Activated CD4-positive, alpha-beta T cell treated with anti-CD3 and anti-CD28 coated beads, Interleukin-2, Interleukin-6, amounts not matched to agents 100 ng/mL and 50 ng/mL, durations not matched to agents 16 hours and 8 hours (primary cell): ENCODE measurements at regions not wholly inside any gene's neighbourhood (a gene's known extent, or its start where the extent isn't known, plus 50 kb on each side); places are given as distances from the start of the nearest gene placed in this dataset.
A peak's percentile ranks its signal among the peaks of the same experiment; 100 is the strongest.
"Not testable (repeated sequence)": the region's sequence is repeated elsewhere in the genome, so short reads cannot be mapped to it uniquely, and the experiment has no call there.

ENCODE experiments used
- DNase-seq: peaks from one replicate; pipeline ENCODE4 v3.0.0-alpha.2; 2020

GRCh38 chr6:11486959-11487358, 50.6 kb upstream of the TMEM170B start:
- no peak for DNase-seq

GRCh38 chr6:11486486-11486885, 51.1 kb upstream of the TMEM170B start:
- no peak for DNase-seq

DNA sequence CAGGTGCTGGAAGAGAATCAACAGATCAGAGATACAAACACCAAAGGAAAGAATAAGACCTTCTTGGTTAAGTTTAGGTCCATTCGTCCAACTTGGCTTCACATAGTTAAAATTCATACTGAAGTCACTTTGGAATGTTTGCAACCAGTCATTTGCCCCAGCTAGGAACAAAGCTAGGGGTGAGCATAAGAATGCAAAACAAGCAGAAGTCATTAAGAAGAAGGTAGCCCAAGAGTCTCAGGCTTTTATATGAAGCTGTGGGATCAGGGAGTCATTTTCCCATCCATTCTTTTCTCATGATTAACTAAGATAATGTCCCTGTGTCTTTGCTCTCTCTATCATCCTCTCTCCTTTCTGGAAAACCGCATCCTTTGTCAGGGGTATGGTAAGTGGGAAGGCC, 51.5 kb upstream of the TMEM170B start:
- no peak for DNase-seq

GRCh38 chr6:11485271-11485670, 52.3 kb upstream of the TMEM170B start:
- no peak for DNase-seq

DNA sequence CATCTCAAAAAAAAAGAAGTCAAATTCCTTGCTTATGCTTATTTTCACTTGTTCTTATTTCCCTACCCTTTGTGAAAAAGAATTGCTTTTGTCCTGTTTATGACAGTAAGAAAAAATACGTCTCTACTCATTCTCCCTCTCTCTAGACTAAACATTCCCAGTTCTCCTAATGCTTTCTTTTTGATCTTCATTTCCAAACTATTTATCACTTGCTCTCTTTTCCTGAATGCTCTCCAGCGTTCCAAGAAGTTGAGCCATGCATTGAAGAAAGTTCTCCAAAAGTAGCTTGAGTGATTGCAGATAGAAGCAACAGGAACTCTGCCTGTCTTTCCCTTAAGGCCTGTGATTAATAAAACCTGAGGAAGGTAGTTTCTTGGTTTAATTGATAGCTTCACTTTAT, 53.1 kb upstream of the TMEM170B start:
- DNase-seq = no peak

GRCh38 chr6:11482616-11483015, 54.9 kb upstream of the TMEM170B start:
- no peak for DNase-seq

DNA sequence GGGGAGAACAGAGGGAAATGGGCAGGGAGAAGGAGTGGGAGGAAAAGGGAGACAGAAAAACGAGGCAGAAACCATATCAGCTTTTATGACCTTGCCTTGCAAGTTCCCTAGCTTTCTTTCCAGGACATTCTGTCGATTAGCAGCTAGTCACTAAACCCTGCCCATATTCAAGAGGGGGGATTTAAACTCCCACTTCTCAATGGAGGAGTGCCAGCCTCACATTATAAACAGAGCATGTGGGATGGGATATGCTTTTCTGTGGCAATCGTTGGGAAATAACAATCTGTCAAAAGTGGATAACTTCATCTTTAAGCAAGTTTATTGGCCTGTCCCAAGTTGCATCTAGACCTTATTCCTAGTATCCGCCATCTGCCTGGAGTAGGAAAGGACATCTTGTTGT, 57.0 kb upstream of the TMEM170B start:
- no peak for DNase-seq

DNA sequence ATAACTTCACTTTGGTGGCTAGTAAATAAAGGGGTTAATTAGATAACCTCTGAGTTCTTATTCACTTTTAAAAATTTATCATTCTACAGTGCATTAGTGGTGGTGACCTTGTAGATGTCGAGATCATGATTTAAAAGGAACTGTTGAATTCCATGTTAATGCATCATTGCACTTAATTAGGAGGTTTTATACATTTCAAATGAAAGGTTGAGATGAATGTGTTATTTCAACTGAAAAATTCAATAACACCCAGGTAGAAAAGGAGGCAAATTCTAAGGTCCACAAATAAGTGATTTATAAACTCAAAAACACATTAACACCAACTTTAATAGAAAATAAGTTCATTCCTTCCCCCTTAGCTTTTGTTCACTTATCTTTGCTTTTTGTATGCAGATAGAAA, 58.3 kb upstream of the TMEM170B start:
- DNase-seq = no peak

- no peak for DNase-seq
Measured at GRCh38 chr6:11478586-11478985, 59.0 kb upstream of the TMEM170B start.

DNA sequence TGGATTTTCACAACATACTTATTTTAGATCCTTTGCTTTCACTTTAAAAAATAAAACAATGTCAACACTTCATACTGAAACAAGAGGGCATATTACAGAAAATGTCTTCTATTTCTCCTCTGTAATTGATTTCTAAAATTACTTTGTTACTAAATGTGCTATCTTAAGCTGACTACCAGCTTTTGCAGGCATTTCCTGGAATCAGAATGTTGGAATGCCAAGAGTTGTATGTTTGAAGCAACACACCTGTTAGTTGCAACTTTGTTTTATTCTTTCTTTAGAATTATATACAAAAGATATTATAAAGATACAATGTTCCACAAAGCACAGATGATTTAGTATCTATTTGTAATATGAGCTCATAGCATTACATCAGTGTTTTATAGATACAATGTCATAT, 62.5 kb upstream of the TMEM170B start:
- DNase-seq = no peak

DNA sequence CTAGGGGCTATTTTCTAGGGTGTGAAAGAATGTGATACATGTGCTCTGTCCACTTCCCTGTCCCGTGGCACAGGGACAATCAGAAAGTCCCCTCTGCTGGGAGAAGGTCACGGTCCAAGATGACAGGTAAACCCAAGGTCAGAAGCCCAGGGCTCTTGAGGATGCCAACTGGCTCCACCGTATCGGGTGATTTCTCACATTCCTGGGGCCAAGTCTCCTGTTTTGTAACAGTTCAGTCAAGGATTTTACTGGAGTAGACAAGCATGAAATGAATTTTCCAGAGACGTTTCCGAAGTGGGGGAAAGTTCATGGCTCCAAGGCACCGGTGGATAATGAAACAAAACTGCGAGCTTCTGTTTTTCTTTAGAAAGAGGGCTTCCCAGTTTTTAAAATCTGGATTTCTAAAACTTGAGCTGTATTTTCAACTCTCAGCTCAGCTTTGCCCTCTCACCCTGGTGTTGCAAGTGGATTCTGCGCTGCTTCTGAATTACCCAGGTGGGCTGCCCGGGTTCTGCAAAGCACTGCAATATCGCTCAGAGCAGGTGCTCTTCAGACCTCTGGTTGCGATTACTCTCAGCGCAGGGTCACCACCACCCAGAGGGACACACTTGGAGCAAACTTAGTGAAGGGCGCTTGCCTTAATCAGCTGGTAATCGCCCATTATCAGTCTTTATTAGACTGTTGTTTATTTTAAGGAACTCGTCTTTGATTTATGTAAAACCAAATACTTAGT, 64.4 kb upstream of the TMEM170B start:
- no peak for DNase-seq

DNA sequence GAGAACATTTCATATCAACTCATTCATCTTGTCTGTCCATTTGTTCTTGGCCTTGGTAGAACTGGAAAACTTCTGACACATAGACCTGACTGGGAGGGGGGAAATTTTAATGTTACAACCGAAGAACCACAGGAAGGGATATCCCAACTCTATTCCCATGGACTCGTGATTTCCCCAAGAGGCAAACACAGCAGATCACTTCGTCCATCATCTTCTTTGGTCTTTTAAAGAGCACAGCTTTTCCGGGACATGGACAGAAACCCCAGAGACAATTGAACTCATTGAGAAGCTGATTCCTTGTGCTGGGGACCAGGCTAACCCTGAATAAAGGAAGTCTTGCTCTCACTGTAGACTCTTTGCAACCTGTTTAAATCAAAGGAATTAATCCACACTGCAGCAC, 66.3 kb upstream of the TMEM170B start:
- DNase-seq = no peak

DNA sequence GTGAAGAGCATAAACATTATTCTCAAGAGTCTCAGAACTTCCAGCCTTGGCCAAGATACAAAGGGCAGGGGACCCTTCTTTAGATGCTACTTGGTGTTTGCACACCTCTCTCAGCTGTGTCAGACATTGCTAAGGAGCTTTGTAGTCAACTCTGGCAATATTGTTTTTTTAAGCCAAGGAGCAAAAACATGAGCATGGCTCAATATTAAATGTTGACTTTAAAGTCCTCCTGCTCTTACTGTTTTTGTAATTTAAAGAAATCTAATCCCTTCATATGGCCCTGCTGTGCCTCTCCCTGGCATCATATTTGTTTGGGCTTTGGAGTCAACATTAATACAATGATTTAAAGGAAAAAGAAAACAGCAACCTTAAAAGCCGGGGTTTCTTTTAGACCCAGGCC, 67.9 kb upstream of the TMEM170B start:
- no peak for DNase-seq

DNA sequence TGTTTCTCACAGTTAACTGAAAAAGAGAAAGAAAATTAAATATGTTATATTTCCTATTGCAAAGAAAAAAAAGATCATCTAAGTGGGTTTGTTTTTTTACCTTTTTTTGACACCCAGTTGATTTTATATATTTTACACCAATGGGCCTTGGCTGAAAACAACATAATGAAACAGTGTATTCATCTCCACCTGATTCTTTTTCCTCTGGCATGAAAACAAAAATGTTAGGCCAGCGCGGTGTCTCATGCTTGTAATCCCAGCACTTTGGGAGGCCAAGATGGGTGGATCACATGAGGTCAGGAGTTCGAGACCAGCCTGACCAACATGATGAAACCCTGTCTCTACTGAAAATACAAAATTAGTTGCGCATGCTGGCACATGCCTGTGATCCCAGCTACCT, 69.3 kb upstream of the TMEM170B start:
- DNase-seq = not testable (repeated sequence)

- DNase-seq = no peak
Measured at GRCh38 chr6:11467364-11467763, 70.2 kb upstream of the TMEM170B start.

- DNase-seq = no peak
Measured at GRCh38 chr6:11463398-11463780, 74.2 kb upstream of the TMEM170B start.

DNA sequence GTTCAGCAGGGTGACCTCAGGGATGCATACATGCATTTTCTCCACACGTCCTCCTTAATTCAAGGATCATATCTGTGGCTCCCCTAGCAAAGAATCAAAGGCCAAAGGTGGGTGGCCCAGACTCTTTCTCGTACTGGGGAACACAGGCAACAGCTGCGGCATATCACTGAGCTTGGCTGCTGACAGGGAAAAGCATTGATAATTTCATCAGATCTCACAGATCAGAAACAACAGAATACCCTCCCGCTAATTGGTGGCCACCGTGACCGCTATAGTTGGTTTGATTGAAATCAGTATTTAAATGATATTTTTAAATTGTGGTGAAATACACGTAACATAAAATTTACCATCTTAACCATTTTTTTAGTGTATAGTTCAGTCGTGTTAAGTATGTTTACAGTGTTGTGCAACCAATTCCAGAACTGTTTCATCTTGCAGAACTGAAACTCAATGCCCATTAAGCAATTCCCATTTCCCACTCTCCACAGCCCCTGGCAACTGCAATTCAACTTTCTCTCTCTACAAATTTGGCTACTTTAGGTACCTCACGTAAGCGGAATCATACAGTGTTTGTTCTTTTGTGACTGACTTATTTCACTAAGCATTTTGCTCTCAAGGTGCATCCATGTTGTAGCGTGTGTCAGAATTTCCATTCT, 74.7 kb upstream of the TMEM170B start:
- DNase-seq = no peak

GRCh38 chr6:11460837-11461661, 76.5 kb upstream of the TMEM170B start:
- peak; percentile 22 for DNase-seq

DNA sequence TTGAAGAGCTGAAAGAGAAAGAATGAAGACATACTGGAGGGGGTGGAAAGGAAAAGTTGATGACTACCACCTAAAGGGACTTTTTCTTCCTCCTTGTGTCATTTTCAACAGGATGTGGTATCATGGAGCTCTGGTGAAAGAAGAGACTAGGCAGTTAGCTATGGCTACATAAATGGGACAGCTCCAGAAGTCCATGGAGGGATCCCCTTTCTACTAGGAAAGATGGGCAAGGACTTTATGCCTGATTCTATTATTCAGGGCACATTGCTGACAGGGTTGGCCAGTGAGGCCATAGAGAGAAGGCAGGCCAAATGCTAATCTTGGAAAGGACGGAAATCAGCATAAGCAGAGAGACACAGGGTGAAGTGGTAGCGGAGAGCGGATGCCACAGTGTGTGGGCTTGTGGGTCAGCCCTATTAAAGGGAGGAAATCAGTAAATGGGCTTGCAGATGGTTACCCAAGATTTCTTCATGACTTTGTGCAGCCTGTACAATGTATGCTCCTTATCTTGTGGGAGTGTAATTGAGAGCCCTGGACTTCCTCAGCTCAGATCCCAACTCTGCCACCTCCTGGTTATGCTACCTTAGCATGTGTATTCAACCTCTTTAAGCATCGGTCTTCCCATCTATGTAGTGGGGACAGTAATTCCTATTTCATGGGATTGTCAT, 77.4 kb upstream of the TMEM170B start:
- peak; percentile 44 for DNase-seq

GRCh38 chr6:11459079-11459610, 78.4 kb upstream of the TMEM170B start:
- DNase-seq = peak; percentile 51

- DNase-seq = no peak
Measured at GRCh38 chr6:11458509-11458908, 79.0 kb upstream of the TMEM170B start.

- DNase-seq = not testable (repeated sequence)
Measured at GRCh38 chr6:11457422-11457821, 80.1 kb upstream of the TMEM170B start.

DNA sequence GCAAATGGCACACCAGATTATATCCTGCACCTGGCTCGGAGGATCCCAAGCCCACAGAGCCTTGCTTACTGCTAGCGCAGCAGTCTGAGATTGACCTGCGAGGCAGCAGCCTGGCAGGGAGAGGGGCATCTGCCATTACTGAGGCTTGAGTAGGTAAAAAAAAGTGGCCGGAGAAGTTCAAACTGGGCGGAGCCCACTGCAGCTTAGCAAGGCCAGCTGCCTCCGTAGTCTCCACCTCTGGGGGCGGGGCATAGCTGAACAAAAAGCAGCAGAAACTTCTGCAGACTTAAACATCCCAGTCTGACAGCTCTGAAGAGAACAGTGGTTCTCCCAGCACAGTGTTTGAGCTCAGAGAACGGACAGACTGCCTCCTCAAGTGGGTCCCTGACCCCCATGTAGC, 85.4 kb upstream of the TMEM170B start:
- not testable (repeated sequence) for DNase-seq
